GM18520 (cell line): ENCODE measurements at regions not wholly inside any gene's neighbourhood (a gene's known extent, or its start where the extent isn't known, plus 50 kb on each side); places are given as distances from the start of the nearest gene placed in this dataset.
A peak's percentile ranks its signal among the peaks of the same experiment; 100 is the strongest.
"Not testable (repeated sequence)": the region's sequence is repeated elsewhere in the genome, so short reads cannot be mapped to it uniquely, and the experiment has no call there.

Source experiments
- ATAC-seq: cut with Tn5 transposase; IDR thresholded peaks from one replicate; pipeline ENCODE4 v1.9.1; 2021; ENCODE audit not compliant: unreplicated experiment

DNA sequence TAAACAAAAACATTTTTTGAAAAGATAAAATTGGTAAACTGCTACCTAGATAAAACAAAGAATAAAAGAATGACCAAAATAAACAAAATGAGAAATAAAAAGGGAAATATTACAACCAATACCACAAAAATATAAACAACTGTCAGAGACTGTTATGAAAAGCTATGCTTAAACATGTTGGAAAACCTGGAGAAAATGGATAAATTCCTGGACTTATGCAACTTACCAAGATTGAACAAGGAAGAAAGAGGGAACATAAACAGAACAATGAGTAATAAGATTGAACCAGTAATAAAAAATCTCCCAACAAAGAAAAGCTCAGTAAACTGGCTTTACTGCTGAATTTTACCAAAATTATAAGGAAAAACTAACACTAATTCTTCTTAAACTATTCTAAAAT is 518.7 kb downstream of the GRXCR1 start:
- no peak for ATAC-seq

DNA sequence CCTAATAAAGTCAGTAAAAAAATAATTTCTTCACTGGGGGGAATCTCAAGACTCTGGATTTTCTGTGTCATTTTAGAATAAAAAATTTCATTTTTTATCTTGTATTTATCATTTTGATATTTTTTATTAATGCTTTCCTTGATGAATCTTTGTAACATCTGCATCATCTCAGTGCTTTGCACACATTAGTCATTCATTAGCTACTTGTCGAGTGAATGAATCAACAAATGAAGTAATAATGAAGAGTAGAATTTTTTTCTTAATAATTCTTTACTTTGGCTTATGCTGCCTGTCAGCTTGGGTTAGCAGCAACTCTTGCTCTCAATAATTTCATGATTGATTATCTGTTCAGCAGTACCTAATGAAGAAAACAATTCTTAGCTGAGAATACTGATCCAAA is 530.8 kb downstream of the GRXCR1 start:
- ATAC-seq: no peak

DNA sequence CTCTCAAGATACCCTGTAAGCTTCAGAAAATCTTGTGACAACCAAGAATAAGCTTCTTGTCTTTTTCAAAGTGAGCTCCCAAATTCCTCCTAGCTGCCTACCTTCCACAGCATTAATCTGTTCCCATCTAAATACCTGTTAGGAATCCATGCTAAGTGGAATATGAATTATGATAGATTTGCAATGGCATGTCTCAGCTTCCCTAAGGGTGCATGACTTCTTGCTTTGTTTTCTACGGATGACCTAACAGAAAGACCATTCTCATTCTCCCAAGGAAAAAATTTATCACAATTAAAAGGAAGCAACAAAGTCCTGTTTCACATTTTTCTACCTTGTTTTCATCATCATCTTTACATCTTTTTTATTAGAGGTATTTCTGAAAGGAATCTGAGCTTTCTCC is 532.7 kb downstream of the GRXCR1 start:
- ATAC-seq: no peak

DNA sequence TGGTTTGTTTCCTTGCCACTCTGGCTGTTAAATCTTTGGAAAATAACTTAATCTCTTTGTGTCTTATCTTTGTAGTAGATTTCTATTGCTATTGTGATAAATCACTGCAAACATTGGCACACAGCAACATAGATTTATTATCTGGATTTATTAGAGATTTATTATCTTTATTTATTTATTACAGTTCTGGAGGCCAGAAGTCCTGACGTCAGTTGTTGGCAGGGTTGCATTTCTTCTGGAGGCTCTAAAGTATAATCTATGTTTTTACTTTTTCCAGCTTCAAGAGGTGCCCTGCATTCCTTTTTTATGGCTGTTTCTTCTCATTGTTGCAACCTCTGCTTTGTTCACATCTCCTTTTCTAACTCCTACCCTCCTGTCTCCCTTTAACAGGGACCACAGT is 542.8 kb downstream of the GRXCR1 start:
- no peak for ATAC-seq

DNA sequence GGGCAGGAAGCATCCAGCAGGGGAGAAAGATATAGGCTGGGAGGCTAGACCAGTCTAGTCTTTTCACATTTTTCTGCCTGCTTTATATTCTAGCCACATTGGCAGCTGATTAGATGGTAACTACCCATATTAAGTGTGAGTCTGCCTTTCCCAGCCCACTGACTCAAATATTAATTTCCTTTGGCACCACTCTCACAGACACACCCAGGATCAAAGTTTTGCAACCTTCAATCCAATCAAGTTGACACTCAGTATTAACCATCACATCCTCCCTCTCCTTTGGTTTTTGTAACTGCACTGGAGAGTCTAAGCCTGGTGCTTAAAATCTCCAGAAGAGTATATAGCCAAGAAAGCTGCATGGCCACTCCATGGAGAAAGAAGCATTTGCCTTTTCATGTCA is 560.4 kb downstream of the GRXCR1 start:
- ATAC-seq: no peak

DNA sequence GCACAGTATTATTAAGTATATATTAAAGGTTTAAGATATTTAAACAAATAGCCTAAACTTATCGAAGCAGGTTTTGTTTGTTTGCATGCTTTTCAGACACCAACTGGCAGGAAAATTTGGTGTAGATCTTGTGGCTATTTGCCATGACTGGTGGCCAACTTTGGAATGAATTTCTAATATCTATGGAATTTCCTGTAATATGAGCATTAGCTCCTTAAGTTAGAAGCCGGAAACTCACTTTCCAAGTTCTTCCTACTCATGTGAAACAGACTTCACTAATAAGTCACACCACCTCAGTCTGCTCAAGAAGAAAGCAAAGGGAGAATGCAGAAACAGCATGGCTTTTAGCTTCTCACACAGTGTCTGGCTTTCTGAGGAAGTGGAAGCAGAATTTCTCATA is 563.9 kb downstream of the GRXCR1 start:
- no peak for ATAC-seq

DNA sequence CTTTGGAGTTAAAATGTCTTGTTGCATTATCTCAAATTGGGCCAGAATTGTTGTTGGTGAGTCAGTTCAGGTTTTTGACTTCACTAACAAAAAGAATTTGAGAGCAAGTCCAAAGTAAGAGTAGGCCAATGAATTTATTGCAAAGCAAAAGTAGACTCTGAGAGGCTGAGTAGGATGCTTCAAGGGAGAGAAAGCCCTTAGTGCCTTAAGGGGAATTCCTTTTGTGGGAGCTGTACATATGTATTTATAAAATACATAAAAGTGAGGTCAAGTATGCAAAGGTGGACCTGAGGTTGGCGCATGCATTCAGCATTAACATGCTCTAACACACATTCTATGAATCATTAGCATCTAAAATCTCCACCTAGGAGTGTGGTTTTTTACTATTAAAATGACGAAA is 565.4 kb downstream of the GRXCR1 start:
- no peak for ATAC-seq

DNA sequence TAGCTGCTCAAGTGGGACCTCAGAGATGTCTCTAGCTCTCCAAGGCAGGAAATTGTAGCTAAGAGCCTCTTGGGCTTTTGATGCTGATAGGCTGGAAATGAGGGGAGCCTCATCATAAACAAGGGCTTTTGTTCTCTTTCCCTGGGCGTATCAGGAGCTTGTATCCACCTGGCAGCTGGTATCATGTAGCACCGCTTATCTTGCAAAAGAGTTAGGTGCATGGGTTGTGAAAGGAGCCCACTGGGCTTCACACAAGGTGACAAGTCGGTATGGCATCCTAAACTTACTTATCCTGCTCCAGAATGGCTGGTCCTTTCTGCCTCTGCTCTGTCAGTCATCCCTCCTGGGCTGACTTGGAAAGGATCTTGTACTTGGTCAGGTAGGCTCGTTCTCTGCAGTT is 565.8 kb downstream of the GRXCR1 start:
- no peak for ATAC-seq

DNA sequence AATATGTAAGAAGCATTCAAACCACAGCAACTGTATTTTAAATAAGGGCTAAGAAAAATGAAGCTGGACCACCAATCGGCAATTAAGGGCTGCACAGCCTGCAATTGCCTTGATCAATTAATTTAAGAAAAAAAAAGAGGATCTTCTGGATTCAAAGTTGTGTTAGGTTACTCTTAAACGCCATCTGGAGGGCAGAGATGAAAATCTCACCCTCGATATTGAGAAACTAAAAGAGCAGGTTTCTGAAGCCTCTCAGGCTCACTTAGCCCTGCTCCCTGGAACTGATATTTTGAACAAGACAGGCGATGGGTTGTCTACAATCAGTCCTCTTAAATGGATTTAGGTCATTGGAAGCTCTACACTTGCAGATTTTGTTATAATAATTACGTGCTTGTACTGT is 579.4 kb downstream of the GRXCR1 start:
- no peak for ATAC-seq

DNA sequence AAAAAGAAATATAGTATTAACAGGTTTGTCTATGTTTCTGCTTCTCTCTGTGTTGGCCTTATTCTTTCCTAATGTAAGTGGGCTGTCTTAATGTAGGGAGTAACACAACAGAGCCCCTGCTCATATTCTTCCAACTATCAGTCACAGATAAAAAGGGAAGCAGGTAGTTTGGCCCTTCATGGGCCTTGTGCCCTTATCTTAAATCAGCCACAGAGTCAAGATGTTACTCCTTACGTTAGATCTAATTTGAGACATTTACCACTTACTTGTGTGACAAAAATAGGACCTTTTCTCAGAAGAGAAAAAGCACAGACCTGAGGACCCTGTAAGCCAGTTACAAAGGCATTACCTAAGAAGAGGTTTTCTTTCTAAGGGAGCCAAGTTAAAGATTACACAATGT is 589.0 kb downstream of the GRXCR1 start:
- ATAC-seq: no peak

DNA sequence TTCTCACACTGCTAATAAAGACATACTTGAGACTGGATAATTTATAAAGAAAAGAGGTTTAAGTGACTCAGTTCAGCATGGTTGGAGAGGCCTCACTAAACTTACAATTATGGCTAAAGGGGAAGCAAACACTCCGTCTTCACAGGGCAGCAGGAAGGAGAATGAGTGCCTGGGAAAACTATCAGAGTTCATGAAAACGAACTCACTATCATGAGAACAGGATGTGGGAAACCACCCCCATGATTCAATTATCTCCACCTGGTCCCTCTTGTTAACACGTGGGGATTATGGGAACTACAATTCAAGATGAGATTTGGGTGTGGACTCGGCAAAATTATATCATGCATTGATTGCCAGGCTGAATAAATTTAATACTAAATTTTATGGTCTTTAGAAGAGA is 592.7 kb downstream of the GRXCR1 start:
- no peak for ATAC-seq

DNA sequence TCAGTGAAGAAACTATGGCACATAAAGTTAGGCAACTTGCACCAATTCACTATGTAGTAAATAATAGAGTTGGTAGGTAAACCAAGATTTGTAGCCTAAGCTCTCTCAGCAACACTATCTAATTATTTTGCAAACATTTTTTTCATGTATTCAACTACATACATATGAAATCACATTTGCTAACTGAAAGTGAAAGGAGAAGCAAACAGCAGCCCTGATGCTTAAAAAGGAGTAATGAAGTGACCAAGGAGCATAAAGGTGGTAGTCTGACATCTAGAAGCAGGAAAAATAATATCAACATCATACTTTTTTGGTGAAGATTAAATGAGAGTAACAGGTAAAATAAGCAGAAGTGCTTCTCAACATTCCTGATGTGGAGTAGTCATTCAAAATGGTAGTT is 603.7 kb downstream of the GRXCR1 start:
- ATAC-seq: peak; percentile 77

DNA sequence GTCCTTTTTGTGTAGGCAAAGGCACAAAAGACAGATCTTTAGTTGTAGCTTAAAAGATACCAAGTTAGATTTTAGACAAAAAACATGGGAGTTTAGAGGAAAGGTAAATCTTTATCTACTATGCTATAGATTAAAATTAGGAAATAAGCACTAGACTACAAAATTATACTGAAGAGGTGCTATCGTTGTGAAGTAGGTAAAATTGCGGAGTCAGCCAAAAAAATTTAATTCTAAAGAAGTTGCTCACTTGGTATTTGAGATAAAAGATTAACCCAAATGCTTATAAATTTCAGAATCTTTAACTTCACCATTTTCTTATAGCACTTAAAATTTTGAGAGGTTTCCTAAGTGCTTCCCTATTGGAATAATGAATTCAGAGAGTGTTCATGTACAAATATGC is 604.1 kb downstream of the GRXCR1 start:
- ATAC-seq: no peak

DNA sequence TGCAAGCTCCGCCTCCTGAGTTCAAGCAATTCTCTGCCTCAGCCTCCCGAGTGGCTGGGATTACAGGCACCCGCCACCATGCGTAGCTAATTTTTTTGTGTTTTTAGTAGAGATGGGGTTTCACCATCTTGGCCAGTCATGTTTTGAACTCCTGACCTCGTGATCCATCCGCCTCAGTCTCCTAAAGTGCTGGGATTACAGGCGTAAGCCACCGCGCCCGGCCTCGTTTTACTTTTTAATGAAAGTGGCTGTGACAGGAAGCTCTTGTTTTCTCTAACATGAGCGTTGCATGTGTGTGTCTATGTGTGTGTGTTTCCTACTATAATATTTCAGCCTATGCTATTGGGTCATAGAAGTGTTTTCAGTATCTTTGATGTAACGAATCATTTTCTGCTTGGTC is 613.3 kb downstream of the GRXCR1 start:
- ATAC-seq: not testable (repeated sequence)

DNA sequence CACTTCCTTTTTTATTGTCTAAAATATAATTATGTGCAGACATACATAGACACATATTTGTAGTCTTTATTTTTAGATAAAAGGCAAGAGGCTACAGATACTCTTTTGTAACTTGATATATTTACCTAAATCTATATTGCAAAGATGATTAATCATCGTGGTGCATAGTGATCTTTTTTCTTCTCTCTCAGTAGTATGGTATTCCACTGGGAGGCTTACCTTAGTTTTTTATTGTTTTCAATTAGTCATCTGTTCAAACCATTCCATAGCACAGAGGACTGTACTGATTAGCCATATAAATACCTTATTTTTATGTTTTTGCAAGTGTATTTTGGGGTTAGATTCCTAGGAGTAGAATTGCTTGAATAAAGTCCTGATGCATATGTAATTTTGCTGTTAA is 619.7 kb downstream of the GRXCR1 start:
- ATAC-seq: no peak

DNA sequence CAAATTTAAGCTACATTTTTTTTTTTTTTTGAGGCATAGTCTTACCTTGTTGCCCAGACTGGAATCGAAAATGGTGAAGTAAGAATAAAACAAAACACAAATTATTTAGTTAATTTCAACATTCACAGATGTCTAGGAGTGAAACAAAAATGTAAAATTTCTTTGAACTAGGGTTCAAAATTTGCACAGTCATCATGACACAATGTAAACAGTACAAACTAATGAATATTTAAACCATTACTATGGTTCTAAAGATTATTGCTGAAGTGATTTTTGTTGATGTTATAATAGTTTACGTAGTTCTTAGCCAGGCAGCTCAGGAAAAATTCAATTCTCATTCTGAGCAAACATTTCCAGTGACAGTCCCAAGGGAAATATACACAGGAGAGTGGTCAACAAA is 633.1 kb downstream of the GRXCR1 start:
- no peak for ATAC-seq

DNA sequence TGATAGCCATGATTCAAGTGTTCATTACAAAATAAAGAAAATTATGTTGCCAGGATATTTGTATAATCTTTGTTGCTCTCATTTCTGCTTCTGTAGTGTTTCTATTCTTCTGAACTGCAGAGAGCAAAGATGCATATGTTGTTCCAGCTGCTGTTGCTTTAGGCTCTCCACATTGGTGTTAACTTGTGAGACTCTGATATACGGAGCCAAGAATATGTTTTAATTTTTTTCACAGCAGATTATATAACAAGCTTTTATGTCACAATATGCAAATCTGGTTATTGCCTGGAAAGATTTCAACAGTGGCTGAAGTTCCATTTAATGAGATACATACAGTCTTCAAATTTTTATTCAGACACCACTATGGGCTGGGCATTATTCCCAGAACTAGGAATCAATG is 655.0 kb downstream of the GRXCR1 start:
- no peak for ATAC-seq

DNA sequence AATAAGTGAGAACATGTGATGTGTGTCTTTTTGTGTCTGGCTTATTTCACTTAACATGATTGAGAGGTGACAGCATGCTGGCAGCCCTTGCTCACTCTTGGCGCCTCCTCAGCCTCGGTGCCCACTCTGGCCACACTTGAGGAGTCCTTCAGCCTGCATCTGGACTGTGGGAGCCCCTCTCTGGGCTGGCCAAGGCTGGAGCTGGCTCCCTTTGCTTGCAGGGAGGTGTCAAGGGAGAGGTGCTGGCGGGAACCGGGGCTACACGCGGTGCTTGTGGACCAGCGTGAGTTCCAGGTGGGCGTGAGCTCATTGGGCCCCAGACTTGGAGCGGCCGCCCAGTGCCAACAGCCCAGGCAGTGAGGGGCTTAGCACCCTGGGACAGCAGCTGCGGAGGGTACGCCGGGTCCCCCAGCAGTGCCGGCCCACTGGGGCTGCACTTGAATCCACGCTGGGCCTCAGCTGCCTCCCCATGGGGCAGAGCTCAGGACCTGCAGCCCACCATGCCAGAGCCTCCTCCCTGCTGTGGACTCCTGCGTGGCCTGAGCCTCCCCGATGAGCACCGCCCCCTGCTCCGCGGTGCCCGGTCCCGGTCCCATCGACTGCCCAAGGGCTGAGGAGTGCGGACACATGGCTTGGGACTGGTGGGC is 658.6 kb downstream of the GRXCR1 start:
- ATAC-seq: no peak

DNA sequence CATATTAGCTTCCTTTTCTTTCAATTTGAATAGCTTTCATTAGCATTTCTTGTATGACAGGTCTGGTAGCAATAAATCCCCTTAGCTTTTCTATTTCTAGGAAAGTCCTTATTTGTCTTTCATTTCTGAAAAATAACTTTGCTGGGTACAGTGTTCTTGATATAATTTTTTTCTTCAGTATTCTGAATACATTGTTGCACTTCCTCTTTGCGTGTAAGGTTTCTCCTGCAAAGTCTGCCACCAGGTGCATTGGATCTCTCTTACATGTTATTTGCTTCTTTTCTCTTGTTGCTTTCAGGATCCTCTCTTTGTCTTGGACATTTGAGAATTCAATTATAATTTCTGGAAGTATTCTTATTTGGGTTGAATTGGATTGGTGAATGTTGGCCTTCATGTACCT is 663.7 kb downstream of the GRXCR1 start:
- no peak for ATAC-seq

DNA sequence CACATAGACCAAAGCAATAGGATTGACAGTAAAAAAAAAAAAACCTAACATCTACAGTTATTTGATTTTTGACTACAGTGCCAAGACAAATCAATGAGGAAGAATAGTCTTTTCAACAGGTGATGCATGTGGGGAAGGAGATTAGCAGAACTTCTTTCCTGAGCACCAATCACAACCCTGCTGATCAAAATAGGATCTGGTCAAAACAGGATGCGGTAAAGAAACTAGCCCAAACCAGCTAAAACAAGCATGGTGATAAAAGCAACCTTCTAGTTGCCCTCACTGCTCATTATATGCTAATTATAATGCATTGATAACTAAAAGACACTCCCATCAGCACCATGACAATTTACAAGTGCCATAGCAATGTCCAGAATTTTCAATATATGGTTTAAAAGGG is 667.5 kb downstream of the GRXCR1 start:
- ATAC-seq: no peak

DNA sequence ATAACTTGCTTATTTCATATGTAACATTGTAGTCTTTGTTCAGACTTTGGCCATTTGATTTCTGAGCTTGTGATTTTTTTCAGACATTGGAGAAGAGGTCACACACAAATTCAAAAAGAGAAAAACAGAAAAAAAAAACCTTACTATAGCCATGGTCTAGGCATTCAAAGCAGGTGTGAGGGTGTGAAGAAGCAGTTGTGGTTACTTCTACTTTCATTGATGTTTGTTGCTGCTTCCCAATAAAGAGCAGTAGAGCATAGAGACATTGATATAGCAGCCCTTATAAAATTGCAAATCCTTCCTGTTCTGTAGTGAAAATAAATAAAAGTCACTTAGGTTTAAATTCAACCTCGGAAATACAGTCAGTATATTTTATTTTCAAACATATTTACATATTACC is 671.6 kb downstream of the GRXCR1 start:
- no peak for ATAC-seq

DNA sequence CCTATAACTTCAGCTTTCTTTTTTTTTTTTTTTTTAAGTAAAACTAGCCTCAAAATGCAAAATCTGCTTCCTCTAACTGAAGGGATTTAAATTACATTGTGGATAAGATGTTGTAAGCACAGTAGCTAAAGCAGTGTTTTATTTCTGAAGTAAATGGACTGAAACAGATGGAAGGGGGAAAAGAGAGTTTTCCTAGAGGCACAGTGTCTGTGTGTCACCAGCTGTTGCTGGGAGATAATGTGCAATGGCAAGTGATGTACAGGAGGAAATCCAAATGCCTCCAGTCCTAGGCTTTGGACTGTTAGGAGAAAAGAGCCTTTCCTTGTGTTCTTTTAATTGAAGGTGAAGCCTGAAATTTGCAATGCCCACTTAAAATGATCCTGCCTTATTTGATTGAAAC is 672.1 kb downstream of the GRXCR1 start:
- ATAC-seq: no peak

DNA sequence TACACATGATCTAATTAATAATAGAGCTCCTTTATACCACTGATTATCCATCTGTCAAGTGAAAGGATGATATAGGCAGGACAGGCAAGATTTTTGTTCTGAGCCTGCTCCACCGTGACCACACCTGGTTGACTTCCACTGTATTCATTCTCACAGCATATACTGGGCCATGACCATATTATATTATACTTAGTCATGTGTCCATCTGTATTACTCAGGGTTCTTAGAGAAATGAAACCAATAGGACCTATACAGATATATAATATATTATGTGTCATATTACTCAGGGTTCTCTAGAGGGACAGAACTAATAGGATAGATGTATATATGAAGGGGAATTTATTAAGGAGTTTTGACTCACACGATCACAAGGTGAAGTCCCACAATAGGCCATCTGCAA is 675.1 kb downstream of the GRXCR1 start:
- no peak for ATAC-seq

DNA sequence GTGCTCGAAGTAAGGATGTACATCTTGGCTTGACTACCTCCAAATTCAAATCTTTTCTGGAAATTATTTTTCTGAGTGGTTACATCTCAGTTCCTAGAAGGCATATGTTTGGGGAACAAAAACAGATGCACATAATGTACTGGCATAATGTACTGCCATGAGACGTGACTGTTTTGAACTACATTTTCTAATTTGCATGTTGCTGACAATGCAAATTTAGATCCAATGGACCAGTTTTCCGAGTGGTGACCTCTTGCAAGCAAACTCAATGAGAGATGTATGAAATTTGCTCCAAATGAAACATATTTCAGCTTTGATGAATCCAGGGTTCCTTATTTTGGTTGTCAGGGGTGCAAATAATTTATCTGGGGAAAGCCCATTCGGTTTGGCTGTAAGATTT is 694.3 kb downstream of the GRXCR1 start:
- ATAC-seq: no peak
